ENCODE measurements at regions not wholly inside any gene's neighbourhood (a gene's known extent, or its start where the extent isn't known, plus 50 kb on each side); places are given as distances from the start of the nearest gene placed in this dataset.

GRCh38 chr5:102010644-102011043 lies 285.4 kb downstream of the SLCO4C1 start:
- Histone ChIP-seq H3K14ac (ENCODE audit: insufficient read depth, low read length) (no peak overlapping the region), H3K9ac (ENCODE audit: extremely low read depth, insufficient read length, low read length) (no peak overlapping the region), H2BK20ac (ENCODE audit: low read depth, low read length, poor library complexity, severe bottlenecking) (no peak overlapping the region), H4K20me1 (ENCODE audit: control insufficient read depth, insufficient read depth, insufficient read length) (no peaks in the 10 kb centered on the region), H3K56ac (ENCODE audit: insufficient read length, low read depth, low read length) (no peak overlapping the region), H3K79me1 (ENCODE audit: insufficient read depth, low read depth, low read length, poor library complexity, severe bottlenecking) (no peaks in the 10 kb centered on the region), H4K91ac (ENCODE audit: insufficient read length, low read depth, low read length) (no peak overlapping the region), H3K27ac (ENCODE audit: insufficient read length, low read depth, low read length) (no peak overlapping the region), H3K4ac (ENCODE audit: low read depth, low read length) (no peak overlapping the region), H3K4me1 (ENCODE audit: insufficient read depth, low read length) (no peaks in the 10 kb centered on the region), H3K23ac (ENCODE audit: insufficient read length, low read depth, low read length) (no peak overlapping the region), H3K18ac (ENCODE audit: insufficient read length, low read depth, low read length) (no peak overlapping the region), H2BK15ac (ENCODE audit: low read depth, low read length) (no peak overlapping the region), H2AK5ac (ENCODE audit: insufficient read length, low read length) (no peak overlapping the region), H2BK5ac (ENCODE audit: insufficient read length, low read length) (no peak overlapping the region), H3K27me3 (ENCODE audit: insufficient read depth, low read length) (no peaks in the 10 kb centered on the region), H4K5ac (ENCODE audit: insufficient read length, low read depth, low read length) (no peak overlapping the region), H3T11ph (ENCODE audit: low read length) (no peak overlapping the region), H3K23me2 (ENCODE audit: insufficient read length, low read depth, low read length, poor library complexity, severe bottlenecking) (no peaks in the 10 kb centered on the region), H3K4me2 (ENCODE audit: insufficient read depth, insufficient read length, low read length) (no peak overlapping the region), H3K79me2 (ENCODE audit: insufficient read depth, low read length) (no peaks in the 10 kb centered on the region), H2BK120ac (ENCODE audit: low read depth, low read length, poor library complexity, severe bottlenecking) (no peak overlapping the region), H2BK12ac (ENCODE audit: insufficient read length, low read depth, low read length) (no peak overlapping the region), H4K8ac (replicated peaks; ENCODE audit: insufficient read length, low read depth, low read length) (no peak overlapping the region), H3K9me3 (ENCODE audit: control insufficient read depth, low read depth, low read length) (no peaks in the 10 kb centered on the region), H2AFZ (ENCODE audit: low read length) (no peak overlapping the region)
- H3K27ac Mint-ChIP-seq, result no peak overlapping the region
- H3K9me3 Mint-ChIP-seq, result no peaks in the 10 kb centered on the region; a peak in 1 of 5 replicates
- no peaks in the 10 kb centered on the region for H3K27me3 Mint-ChIP-seq (ENCODE audit: low read depth)
- no peaks in the 10 kb centered on the region for H3K36me3 Mint-ChIP-seq (ENCODE audit: insufficient read depth in 1 of 3, low read depth in 3 of 3)
- no peak overlapping the region for H3K4me3 Mint-ChIP-seq
- H3K4me1 Mint-ChIP-seq, result no peaks in the 10 kb centered on the region
- TF ChIP-seq CTCF (conservative IDR thresholded peaks at IDR 0.05), result no peak
- DNase-seq, result no peak

Data from H9 (cell line).